Urothelium cell line (cell line): ENCODE measurements at regions not wholly inside any gene's neighbourhood (a gene's known extent, or its start where the extent isn't known, plus 50 kb on each side); places are given as distances from the start of the nearest gene placed in this dataset.

ENCODE experiments used
- DNase-seq: peaks from one replicate; pipeline ENCODE4 v3.0.0; 2011; ENCODE audit warnings: low spot score, mixed read lengths
- FAIRE-seq: peaks from 2 replicates; lab custom pipeline; 2011; peaks lifted over from hg19 to GRCh38; lab: Jason Lieb, UNC

DNA sequence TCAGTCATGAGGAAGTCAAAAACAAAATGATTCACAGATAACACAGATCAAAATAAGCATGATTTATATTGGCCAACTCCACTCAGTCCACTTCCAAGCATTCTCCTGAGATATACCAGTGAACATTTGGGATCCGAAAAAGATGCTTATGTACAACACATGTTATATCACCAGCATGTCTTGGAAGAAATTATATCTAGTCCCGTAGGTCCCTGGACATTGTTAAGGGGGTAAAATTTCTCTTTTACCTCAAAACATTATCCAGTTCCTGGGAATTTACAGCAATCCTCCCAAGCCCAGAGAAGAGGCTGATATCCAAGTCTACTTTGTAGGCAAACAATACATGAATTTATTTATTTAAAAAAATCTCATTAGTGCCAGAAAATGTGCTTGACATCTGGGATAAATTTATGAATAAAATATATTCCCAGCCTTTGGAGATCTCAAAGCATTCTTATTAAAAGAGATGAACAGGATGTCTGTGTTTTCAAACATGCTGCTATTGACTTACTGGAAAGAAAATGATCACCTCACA, 582.2 kb upstream of the ZWINT start:
- FAIRE-seq = no peak

DNA sequence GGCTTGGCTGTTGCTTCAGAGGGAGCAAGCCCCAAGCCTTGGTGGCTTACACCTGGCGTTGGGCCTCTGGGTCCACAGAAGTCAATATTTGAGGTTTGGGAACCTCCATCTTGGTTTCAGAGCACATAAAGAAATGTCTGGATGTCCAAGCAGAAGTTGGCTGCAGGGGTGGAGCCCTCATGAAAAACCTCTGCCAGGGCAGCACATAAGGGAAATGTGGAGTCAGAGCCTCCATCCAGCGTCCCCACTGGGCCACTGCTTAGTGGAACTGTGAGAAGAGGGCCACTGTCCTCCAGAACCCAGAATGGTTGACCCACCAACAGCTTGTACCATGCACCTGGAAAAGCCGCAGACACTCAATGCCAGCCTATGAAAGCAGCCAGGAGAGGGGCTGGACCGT, 573.5 kb upstream of the ZWINT start:
- DNase-seq (no peak), FAIRE-seq (no peak)

More for the DNA sequence above, 582.2 kb upstream of the ZWINT start:
- no peak for DNase-seq

GRCh38 chr10:56928714-56929113, 567.7 kb upstream of the ZWINT start:
- DNase-seq (no peak), FAIRE-seq (no peak)

DNA sequence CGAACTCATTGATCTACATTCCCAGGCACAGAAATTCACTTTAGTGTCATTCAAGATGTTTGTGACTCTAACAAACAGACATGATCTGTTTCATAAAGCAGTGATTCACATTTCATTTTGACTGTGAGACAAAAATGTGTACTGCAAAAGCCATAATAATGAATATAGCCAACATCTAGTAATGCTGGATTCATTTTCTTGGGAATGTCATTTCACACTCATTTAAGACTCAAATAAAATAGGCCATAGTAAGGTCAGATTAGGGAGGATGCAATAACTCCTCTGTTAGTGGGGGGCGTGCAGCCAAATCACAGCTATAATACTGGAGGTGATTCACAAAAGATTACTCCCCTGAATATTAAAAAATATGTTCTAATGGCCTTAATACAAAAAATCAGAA, 566.6 kb upstream of the ZWINT start:
- DNase-seq (no peak), FAIRE-seq (no peak)

DNA sequence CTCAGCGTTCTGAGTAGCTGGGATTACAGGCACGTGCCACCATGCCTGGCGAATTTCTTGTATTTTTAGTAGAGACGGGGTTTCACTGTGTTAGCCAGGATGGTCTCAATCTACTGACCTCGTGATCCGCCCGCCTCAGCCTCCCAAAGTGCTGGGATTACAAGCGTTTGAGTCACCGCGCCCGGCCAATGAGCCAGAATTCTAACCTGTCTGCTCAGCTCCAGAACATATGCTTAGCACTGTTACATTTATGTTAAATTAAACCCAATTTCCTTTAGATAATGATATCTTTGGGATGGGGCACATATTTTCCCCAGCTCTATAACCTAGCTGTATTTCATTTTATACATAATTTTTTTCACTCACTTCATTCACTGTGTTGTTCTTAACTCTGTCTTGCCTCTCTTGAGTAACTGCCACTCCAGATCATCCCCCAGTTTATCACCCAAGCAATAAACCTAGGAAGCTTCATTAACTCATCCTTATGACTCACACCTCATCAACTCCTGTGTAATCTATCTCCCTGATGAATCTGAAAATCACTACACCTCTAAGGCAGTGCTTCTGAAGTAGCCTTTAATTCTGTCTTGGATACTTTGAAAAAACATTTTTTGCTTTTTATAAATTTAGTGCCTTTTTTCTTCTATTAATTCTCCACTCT, 559.7 kb upstream of the ZWINT start:
- DNase-seq (no peak), FAIRE-seq (no peak)

- DNase-seq (no peak), FAIRE-seq (no peak)
These were observed 551.0 kb upstream of the ZWINT start for GRCh38 chr10:56912043-56912442.

GRCh38 chr10:56905051-56905450, 544.0 kb upstream of the ZWINT start:
- FAIRE-seq = no peak
- no peak for DNase-seq

GRCh38 chr10:56902554-56902953, 541.5 kb upstream of the ZWINT start:
- no peak for DNase-seq
- no peak for FAIRE-seq

- DNase-seq (no peak), FAIRE-seq (no peak)
These were observed 534.2 kb upstream of the ZWINT start for GRCh38 chr10:56895306-56895705.

- FAIRE-seq = no peak
- no peak for DNase-seq
These were observed 520.2 kb upstream of the ZWINT start for GRCh38 chr10:56881218-56881617.

- FAIRE-seq (no peak), DNase-seq (no peak)
These were observed 519.5 kb upstream of the ZWINT start for GRCh38 chr10:56880606-56881005.

DNA sequence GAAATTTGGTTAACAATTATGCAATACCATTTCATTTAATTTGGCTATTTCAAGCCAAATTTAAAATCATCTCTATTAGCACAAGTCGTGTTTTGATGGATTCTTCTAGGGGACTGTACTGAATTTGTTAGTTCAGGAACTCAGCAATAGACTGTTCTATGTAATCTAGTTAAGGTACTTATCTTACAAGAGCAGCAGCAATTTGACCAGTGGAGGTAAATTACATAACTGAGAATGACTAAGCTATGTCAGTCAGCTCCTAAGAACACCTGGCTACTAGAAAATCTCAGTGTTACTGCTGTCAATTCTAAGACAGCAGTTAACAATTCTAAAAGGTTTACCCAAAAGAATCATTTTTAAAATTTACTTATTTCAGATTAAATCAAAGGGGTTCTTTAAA, 513.9 kb upstream of the ZWINT start:
- DNase-seq (no peak), FAIRE-seq (no peak)

- FAIRE-seq = no peak
- DNase-seq = no peak
These were observed 510.2 kb upstream of the ZWINT start for GRCh38 chr10:56871160-56871668.

GRCh38 chr10:56867236-56867635, 506.2 kb upstream of the ZWINT start:
- FAIRE-seq = no peak
- no peak for DNase-seq

DNA sequence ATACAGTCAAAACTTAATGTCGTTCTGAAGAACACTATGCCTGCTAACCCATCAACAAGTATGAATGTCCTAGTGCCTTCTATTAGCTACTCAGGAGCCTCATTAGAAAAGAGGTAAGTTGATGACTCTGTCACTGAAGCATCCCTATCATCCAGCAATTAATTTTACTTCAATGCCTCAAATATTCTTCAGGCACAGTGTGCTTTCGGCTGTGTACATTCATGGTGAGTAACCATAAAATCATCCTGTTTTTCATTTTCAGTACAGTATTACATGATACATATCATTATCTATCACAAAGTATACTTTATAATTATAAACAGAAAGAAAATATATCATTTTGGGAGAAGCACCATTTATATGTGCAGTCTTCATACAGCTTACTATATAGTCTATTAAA, 495.5 kb upstream of the ZWINT start:
- FAIRE-seq = no peak
- no peak for DNase-seq

- DNase-seq (no peak), FAIRE-seq (peak; percentile 66)
These were observed 484.0 kb upstream of the ZWINT start for GRCh38 chr10:56844978-56845529.

- no peak for FAIRE-seq
These were observed 475.6 kb upstream of the ZWINT start for GRCh38 chr10:56836659-56837058.

GRCh38 chr10:56831681-56832080, 470.6 kb upstream of the ZWINT start:
- no peak for DNase-seq
- no peak for FAIRE-seq

More at GRCh38 chr10:56836659-56837058, 475.6 kb upstream of the ZWINT start:
- DNase-seq = no peak

GRCh38 chr10:56823849-56824248, 462.8 kb upstream of the ZWINT start:
- DNase-seq (peak; percentile 10), FAIRE-seq (no peak)

DNA sequence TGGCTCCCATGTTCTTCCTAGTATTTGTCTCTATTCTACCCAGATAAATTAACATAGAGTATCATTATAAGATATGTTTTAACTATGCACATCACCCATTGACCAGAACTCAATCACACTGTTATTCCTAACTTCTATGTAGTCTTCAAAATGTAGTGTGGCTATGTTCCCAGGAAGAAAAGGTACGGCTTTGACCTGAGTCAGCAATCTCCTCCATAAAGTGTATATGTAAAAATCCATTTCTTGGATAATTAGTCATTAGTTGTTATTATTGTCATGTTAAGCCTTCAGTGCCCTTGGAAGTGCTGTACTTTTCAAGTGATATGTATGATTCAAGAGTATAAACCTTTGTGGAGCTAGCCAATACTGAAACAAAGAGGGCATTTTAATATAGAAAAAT, 444.0 kb upstream of the ZWINT start:
- FAIRE-seq (no peak), DNase-seq (no peak)

- DNase-seq (no peak), FAIRE-seq (no peak)
These were observed 424.2 kb upstream of the ZWINT start for GRCh38 chr10:56785292-56785691.

- FAIRE-seq = no peak
- DNase-seq = no peak
These were observed 421.4 kb upstream of the ZWINT start for GRCh38 chr10:56782503-56782902.
